ENCODE measurements at regions not wholly inside any gene's neighbourhood (a gene's known extent, or its start where the extent isn't known, plus 50 kb on each side); places are given as distances from the start of the nearest gene placed in this dataset.

DNA sequence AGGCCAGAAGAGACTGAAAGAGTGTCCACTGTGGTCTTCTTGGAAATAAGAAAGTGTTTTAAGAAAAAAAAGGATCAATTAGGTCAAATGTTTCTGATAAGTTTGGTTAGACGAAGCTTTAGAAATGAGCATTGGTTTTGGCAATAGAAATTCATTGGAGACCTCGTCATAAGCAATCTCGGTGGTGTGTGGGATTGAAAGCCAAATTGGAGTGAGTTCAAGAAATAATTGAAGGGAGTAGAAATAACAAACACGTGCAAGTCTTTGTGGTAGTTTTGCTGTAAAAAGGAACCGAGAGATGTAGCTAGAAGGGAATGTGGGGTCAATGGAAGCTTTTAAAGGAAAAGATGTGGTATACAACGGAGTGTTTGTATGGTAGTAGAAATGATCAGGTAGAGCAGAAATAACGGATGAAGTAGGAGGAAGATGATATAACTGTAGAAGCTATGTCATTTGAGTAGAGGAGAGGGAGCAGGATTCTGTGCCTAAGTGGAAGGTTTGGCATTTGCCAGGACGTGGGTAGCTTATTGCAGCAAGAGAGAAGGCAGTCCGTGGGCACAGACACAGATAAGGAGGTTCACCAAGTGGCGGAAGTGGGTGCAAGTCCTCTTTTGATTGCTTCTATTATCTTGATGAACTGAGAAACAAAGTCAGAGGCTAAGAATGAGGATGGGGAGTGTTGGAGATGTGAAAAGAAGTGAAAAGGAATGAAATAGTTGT is 146.2 kb downstream of the DACT1 start:
- no peak for DNase-seq (ENCODE audit: low read depth)

DNA sequence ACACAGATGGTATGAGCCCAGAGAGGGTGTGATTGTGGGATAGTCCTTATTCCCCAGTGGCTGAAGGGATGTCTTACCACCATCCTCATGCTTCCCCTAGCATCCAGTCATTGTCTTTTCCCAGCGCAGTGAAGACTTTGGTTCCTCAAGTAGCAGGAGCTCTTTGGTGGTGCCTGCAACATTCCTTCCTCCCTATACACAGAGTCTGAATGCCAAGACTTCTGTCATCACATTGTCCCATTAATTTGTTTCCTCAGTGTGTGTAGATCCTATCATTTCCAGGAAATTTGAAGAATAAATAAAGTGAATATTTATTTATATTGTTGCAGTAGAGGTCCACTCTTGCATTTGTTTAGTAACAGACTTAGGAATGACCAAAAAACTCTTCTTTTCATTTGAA is 147.2 kb downstream of the DACT1 start:
- DNase-seq (ENCODE audit: low read depth): no peak

GRCh38 chr14:58785701-58786100 is 147.9 kb downstream of the DACT1 start:
- DNase-seq (ENCODE audit: low read depth): no peak

- DNase-seq (ENCODE audit: low read depth): no peak
Measured at GRCh38 chr14:58787592-58787991, 149.8 kb downstream of the DACT1 start.

DNA sequence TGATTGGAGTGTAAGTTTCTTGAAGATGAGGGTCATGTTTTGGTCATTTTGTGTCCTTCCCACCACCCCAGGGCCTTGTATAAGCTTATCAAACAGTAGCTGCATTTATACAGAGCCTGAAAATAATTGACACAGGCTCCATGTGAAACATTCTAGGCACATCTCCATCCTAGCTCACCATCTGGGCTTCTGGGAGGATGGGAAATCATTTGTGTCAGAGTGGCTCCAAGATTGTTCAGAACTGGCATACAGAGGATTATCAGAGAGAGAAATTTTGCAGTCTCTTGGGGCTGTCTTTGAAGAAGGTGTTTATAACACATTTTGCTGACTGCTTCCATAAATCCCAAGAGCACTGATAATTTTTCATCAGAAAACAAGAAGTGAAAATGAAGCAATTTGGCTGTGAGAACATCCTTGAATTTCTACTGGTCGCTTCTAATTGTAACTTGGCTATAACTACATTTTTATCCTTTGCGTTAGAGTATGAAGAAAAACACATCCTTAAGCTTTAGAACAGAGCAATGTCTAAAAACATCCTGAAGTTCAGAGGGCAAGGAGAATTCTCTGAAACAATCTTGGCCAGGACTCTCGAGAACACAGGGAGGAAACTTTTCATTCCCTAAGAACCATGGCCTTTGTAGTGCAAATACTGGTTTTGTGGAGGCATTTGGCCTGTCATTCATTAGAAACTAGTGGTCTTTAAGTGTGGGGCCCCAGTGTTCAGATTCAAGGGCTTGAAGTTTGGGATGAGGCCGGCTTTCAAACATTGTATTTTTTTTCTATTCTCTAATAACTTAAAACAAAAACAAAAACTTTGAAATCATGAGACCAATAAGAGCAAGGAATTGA is 151.1 kb downstream of the DACT1 start:
- no peak for DNase-seq (ENCODE audit: low read depth)

DNA sequence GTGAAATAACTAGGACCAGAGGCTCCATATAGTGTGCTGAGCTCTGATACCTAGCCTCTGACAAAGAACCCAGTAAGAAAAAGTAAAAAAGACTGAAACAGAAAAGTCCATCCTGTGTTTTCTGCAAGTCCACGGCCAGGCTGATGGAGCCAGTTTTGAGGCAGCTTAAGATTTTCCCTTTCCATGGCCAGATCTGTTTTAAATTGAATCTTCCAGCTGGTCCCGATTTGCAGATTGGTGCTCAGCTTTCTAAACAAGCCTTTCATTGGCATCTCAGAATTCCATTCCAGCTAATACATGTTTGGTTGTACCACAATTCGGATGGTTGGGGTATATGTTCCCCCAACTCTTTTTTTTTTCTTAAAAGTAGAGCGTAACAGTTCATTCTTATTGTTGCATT is 152.0 kb downstream of the DACT1 start:
- DNase-seq (ENCODE audit: low read depth): no peak

GRCh38 chr14:58792416-58792815 is 154.7 kb downstream of the DACT1 start:
- DNase-seq (ENCODE audit: low read depth): no peak

DNA sequence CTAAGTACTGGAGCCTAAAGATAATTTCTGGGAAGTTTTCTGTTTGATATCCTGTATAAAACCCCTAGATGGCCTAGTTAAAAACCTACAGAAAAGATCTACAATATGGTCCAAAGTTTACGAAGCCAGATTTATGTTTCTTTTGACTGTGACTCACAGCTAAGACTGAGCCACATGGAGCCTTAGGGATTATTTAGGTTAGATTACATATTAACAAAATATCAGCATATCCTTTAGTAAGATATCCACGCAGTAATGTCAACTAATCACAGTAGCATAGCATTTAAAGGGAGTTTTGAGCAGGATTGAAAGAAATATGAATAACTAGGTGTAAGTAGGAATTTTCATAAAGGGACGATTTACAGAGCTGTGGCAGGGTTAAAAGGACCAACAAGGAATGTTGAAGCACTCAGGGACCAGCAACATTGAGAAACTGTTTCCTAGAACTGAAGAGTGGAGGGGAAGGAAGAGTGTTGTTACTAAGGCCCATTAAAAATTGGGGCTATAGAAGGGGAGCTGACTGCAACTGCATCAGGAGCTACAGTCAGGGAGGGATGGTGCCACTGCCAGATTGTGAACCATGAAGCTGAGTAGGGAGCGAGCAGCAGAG is 155.5 kb downstream of the DACT1 start:
- DNase-seq (ENCODE audit: low read depth): no peak

DNA sequence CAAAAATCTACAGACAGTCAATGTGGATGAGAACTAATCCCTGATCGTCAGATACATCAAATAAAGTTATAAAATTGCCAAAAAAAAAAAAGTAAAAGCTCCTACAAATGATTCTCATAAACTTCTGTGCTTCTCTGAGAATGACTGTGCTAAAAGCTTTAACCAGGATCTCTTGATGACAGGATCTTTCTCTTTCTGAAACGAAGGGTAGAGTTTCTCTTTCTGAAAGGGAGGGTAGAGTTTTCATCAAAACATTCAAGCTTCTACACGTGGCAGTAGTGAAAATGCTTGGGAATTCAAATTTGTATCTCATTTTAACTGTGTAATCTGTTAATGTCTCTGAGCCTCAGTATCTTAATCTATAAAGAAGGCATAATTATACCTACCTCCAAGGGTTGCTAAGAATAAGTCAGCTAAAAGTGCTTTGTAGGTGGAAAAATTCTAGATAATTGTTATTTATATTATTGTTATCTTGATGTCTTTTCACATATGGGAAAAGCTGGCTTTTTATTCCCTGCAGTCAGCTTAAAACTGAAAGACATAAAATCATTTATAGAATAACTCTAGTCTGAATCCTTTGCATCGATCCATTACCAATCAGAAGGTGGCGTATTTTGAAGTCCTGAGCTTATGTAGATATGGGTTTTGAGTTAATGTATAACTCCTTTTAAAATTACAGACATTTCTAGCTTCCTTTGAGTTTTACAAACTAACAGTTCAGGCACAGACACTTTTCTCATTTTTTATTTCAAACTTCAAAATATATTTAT is 157.4 kb downstream of the DACT1 start:
- DNase-seq (ENCODE audit: low read depth): no peak

DNA sequence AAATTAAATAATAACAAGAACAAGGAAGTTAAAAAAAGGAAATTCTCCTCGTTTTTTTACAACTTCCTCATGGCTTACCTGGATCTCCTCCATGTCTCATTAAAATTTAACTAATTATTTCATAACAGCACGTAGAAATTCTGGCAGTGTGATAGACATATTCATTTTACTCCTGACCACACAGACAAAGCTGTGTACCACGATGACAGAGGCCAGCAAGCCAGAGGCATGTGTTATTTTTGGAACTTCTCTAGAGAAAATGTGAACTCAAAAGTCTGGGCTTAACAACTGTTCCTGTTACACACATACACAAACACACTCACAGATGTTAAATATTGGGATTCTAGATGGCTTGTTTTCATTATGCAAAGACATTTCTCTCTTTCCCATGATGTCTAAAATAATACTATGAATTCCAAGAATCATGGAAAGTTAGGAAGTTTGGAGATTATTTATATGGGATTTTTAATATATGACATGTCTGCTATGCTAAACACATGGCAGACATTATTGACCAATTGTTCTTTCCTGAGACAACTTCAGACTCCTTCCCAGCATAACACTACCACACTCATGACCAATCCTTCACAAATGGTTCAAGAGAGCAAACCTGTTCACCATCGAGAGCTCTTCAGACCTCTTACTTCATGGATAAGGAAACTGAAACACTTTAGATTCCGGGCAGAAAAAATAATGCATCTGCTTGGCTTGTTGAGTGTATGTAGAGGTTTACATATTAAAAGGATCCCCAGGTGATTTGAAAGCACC is 158.7 kb downstream of the DACT1 start:
- DNase-seq (ENCODE audit: low read depth): no peak

- DNase-seq (ENCODE audit: low read depth): peak; percentile 29
Measured at GRCh38 chr14:58797010-58797429, 159.3 kb downstream of the DACT1 start.

GRCh38 chr14:58798173-58798572 is 160.4 kb downstream of the DACT1 start:
- no peak for DNase-seq (ENCODE audit: low read depth)

DNA sequence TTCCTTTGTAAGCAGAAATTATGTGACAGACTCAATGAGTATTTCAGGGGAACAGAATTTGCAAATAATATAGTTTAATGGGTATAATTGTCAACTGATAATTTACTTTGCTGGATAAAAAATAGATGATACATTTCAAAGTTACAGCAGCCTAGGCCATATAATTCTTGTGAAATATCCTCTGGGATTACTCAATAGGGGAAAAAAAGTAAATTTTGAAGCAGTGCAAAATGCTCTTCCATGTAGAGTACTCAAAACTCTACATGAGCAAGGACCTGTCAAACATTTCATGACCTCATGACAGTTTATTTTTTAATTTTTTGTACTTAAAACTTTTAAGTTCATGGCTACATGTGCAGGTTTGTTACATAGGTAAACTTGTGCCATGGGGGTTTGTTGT is 163.3 kb downstream of the DACT1 start:
- DNase-seq (ENCODE audit: low read depth): no peak

- DNase-seq (ENCODE audit: low read depth): peak; percentile 97
Measured at GRCh38 chr14:58805057-58805456, 167.3 kb downstream of the DACT1 start.

- peak; percentile 40 for DNase-seq (ENCODE audit: low read depth)
Measured at GRCh38 chr14:58805605-58806409, 168.0 kb downstream of the DACT1 start.

GRCh38 chr14:58807191-58807590 is 169.4 kb downstream of the DACT1 start:
- peak; percentile 81 for DNase-seq (ENCODE audit: low read depth)

DNA sequence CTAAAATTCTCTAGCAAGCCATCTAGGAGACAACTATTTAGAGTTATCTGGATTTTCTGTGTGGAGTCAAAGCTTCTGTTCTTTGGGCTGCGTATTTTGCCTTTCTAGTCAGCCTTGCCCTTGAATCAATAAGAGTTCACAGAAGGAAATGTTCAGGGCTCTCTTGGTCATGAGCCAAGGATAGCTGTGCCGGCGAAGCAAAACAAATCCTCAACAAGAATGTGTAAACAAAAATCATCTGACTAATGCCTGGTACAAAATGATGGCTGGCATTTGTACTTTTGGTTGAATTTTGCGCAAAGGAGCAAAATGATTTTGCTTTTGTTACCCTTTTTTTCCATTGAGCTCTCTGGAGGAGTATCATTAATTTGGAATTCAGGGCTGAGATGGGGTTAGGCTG is 171.1 kb downstream of the DACT1 start:
- DNase-seq (ENCODE audit: low read depth): peak; percentile 82

- DNase-seq (ENCODE audit: low read depth): no peak
Measured at GRCh38 chr14:58809520-58809919, 171.8 kb downstream of the DACT1 start.

- DNase-seq (ENCODE audit: low read depth): no peak
Measured at GRCh38 chr14:58812050-58812910, 174.5 kb downstream of the DACT1 start.

DNA sequence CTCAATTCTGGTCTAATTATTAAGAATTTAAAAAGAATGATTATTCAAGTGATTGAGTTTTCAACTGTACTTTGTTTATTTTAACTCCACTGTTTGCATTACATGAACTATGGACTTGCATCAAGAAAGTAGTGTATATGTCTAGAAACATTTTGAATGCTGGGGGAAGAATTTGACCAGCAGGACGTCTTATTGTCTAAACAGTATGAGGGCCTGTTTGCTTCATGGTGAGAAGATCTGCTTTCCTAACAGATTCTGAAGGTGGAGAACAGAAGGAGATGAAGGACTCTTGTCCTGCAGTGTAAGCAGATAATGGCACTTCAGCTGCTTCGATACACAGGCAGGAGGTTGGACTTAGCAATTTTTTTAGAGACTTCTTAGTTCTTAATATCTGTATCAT is 176.0 kb downstream of the DACT1 start:
- no peak for DNase-seq (ENCODE audit: low read depth)
